ENCODE measurements at regions not wholly inside any gene's neighbourhood (a gene's known extent, or its start where the extent isn't known, plus 50 kb on each side); places are given as distances from the start of the nearest gene placed in this dataset.

DNA sequence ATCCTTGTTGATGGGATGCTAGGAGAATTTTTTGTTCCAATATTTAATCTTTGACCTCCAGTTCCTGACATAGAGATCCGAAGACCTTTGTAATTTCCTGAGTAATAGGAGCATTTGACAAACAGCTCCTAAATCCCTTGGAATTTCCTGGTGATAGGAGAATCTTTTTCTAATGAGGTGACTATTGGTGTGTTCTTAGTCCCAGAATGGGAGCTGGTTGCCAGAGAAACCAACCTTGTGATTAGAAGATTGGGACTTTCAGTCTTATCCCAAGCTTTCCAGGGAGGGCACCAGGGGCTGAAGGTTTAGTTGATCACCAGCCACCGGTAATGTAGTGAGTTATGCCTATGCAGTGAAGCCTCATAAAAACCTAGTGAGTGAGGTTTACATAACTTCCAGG, 170.9 kb downstream of the KDM5D start:
- Histone ChIP-seq H3K36me3 (ENCODE audit: control insufficient read depth, insufficient read depth, low read length) (no peaks in the 10 kb centered on the region), H3K79me2 (no peaks in the 10 kb centered on the region), H3K4me2 (ENCODE audit: low read length) (no peak overlapping the region), H3K9me3 (ENCODE audit: control insufficient read depth, low read length) (no peaks in the 10 kb centered on the region), H3K4me3 (ENCODE audit: low read depth, low read length) (no peak overlapping the region), H3K4me1 (no peaks in the 10 kb centered on the region), H3K27me3 (ENCODE audit: control insufficient read depth, insufficient read depth, low read length) (no peaks in the 10 kb centered on the region), H3K9ac (no peak overlapping the region), H3K27ac (no peak overlapping the region), H2AFZ (no peak overlapping the region)
- TF ChIP-seq, protein P1, sequence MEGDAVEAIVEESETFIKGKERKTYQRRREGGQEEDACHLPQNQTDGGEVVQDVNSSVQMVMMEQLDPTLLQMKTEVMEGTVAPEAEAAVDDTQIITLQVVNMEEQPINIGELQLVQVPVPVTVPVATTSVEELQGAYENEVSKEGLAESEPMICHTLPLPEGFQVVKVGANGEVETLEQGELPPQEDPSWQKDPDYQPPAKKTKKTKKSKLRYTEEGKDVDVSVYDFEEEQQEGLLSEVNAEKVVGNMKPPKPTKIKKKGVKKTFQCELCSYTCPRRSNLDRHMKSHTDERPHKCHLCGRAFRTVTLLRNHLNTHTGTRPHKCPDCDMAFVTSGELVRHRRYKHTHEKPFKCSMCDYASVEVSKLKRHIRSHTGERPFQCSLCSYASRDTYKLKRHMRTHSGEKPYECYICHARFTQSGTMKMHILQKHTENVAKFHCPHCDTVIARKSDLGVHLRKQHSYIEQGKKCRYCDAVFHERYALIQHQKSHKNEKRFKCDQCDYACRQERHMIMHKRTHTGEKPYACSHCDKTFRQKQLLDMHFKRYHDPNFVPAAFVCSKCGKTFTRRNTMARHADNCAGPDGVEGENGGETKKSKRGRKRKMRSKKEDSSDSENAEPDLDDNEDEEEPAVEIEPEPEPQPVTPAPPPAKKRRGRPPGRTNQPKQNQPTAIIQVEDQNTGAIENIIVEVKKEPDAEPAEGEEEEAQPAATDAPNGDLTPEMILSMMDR (IDR thresholded peaks at IDR 0.05): no peak

- Histone ChIP-seq H3K27ac (no peak overlapping the region), H2AFZ (no peak overlapping the region), H3K79me2 (no peaks in the 10 kb centered on the region), H3K27me3 (ENCODE audit: control insufficient read depth, insufficient read depth, low read length) (no peaks in the 10 kb centered on the region), H3K4me3 (ENCODE audit: low read depth, low read length) (no peak overlapping the region), H3K4me1 (no peaks in the 10 kb centered on the region), H3K4me2 (ENCODE audit: low read length) (no peak overlapping the region), H3K9ac (no peak overlapping the region), H3K9me3 (ENCODE audit: control insufficient read depth, low read length) (no peaks in the 10 kb centered on the region), H3K36me3 (ENCODE audit: control insufficient read depth, insufficient read depth, low read length) (no peaks in the 10 kb centered on the region)
- TF ChIP-seq, protein P1 (IDR thresholded peaks at IDR 0.05): no peak
Measured at GRCh38 chrY:19570999-19571398, 173.5 kb downstream of the KDM5D start.

DNA sequence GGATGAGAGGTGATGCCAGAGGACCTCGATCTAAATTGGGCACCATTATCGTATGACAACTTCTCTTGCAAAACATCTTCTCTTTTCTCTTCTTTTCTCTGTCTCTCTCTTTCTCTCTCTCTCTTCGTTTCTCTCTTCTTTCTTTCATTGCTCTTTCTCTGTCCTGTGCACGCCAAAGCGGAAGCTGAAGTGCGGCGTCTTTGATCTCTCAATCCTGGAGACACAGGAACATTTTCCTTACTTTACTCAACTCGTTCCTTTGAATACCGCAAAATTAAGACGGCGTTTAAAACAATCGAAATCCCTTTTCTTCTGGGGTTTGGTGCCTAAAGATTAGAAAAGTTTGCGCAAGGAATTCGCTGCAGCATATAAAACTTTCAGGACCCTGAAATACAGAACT, 176.6 kb downstream of the KDM5D start:
- no peaks in the 10 kb centered on the region for H3K27me3 ChIP-seq (ENCODE audit: control insufficient read depth, insufficient read depth, low read length)
- no peaks in the 10 kb centered on the region for H3K4me1 ChIP-seq
- TF ChIP-seq, protein P1 (IDR thresholded peaks at IDR 0.05): no peak
- H3K79me2 ChIP-seq: no peaks in the 10 kb centered on the region
- H3K9me3 ChIP-seq (ENCODE audit: control insufficient read depth, low read length): no peaks in the 10 kb centered on the region
- H3K27ac ChIP-seq: no peak overlapping the region
- peak overlapping the region; percentile 68 for H3K4me2 ChIP-seq (ENCODE audit: low read length)
- H3K4me3 ChIP-seq (ENCODE audit: low read depth, low read length): peak overlapping the region; percentile 78
- H3K36me3 ChIP-seq (ENCODE audit: control insufficient read depth, insufficient read depth, low read length): no peaks in the 10 kb centered on the region
- H2AFZ ChIP-seq: no peak overlapping the region
- H3K9ac ChIP-seq: no peak overlapping the region

DNA sequence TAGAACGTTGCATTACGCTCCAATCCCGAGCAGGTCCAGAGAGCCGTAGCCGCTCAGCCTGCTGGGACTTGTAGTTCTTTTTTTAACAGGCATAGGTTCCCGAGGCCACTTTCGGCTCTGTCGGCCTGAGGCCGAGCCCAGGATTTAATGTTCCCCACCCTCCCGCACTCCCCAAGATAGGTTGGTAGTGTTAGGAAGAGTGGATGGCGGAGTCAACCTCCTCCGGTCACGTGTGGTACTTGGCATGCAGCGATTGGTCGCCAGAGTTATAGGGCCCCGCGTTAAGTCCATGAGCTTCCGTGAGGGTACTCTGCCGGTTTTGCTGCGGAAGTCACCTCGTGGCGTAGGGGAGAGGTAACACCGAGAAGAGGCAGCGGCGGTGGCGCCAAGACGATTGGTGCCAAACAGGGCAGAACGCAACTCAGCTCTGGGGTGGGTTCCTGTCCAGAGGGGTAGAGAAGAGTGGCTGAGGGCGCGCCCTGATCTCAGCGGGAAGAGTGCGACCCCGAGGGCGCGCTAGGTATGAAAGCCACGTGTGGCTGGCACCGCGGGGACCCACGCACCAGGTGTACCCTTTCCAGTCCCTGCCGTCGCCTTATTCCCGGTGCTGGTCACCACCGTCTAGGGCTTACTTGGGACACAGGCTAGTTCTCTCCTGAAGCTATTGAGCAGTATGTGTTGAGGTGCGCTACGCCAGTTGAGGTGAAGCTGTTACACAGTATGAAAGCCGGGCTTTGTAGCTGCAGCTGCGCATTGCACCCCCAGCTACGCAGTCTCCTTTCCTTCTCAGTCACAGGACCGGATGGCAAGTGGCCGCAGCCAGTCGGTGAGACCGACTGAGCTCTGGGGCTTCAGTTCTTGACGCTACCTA, 177.2 kb downstream of the KDM5D start:
- TF ChIP-seq, protein P1 (IDR thresholded peaks at IDR 0.05): no peak
- Histone ChIP-seq H3K4me1 (no peaks in the 10 kb centered on the region), H3K36me3 (ENCODE audit: control insufficient read depth, insufficient read depth, low read length) (no peaks in the 10 kb centered on the region), H3K79me2 (no peaks in the 10 kb centered on the region), H2AFZ (no peak overlapping the region), H3K4me3 (ENCODE audit: low read depth, low read length) (peak overlapping the region; percentile 78), H3K4me2 (ENCODE audit: low read length) (peak overlapping the region; percentile 68), H3K9me3 (ENCODE audit: control insufficient read depth, low read length) (no peaks in the 10 kb centered on the region), H3K27ac (no peak overlapping the region), H3K27me3 (ENCODE audit: control insufficient read depth, insufficient read depth, low read length) (no peaks in the 10 kb centered on the region), H3K9ac (no peak overlapping the region)

DNA sequence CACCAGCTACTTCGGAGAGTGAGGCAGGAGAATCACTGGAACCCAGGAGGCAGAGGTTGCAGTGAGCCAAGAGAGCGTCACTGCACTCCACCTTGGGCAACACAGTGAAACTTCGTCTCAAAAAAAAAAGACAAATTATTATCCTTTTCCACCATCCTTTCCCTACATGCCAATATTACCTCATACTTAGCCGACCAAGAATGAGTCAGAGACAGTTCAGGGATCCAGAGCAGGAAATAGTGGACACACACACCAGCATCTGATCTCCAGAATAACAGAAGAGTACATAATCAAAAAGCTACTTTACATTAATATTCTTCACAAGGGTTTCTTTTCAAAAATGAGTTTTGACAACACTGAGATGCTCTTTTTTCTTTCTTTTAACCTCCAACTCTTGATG, 185.4 kb downstream of the KDM5D start:
- TF ChIP-seq, protein P1 (IDR thresholded peaks at IDR 0.05): no peak
- no peaks in the 10 kb centered on the region for H3K36me3 ChIP-seq (ENCODE audit: control insufficient read depth, insufficient read depth, low read length)
- no peak overlapping the region for H3K4me2 ChIP-seq (ENCODE audit: low read length)
- H3K27me3 ChIP-seq (ENCODE audit: control insufficient read depth, insufficient read depth, low read length): no peaks in the 10 kb centered on the region
- H3K4me3 ChIP-seq (ENCODE audit: low read depth, low read length): no peak overlapping the region
- H2AFZ ChIP-seq: no peak overlapping the region
- H3K79me2 ChIP-seq: no peaks in the 10 kb centered on the region
- H3K4me1 ChIP-seq: no peaks in the 10 kb centered on the region
- H3K9ac ChIP-seq: no peak overlapping the region
- no peaks in the 10 kb centered on the region for H3K9me3 ChIP-seq (ENCODE audit: control insufficient read depth, low read length)
- H3K27ac ChIP-seq: no peak overlapping the region

Data from parathyroid adenoma (tissue), 2 donors.